Lower leg skin (tissue), 3 donors: ENCODE measurements at regions not wholly inside any gene's neighbourhood (a gene's known extent, or its start where the extent isn't known, plus 50 kb on each side); places are given as distances from the start of the nearest gene placed in this dataset.

ENCODE experiments used
- POLR2A ChIP-seq, 2 donors: fragments of 450-650 bp; IDR thresholded peaks; one replicate each; pipeline ENCODE4 v1.6.1; 2016 to 2017; ENCODE audit warnings: antibody characterized with exemption in 2 of 2, mild to moderate bottlenecking in 1 of 2, moderate library complexity in 1 of 2
- TF ChIP-seq, protein P1 (sequence below), 3 donors: fragments of 450-650 bp; IDR thresholded peaks; one replicate each; pipeline ENCODE4 v1.5.1; 2016; ENCODE audit warnings: antibody characterized with exemption in 3 of 3, mild to moderate bottlenecking in 3 of 3, moderate library complexity in 2 of 3

- TF ChIP-seq, protein P1, sequence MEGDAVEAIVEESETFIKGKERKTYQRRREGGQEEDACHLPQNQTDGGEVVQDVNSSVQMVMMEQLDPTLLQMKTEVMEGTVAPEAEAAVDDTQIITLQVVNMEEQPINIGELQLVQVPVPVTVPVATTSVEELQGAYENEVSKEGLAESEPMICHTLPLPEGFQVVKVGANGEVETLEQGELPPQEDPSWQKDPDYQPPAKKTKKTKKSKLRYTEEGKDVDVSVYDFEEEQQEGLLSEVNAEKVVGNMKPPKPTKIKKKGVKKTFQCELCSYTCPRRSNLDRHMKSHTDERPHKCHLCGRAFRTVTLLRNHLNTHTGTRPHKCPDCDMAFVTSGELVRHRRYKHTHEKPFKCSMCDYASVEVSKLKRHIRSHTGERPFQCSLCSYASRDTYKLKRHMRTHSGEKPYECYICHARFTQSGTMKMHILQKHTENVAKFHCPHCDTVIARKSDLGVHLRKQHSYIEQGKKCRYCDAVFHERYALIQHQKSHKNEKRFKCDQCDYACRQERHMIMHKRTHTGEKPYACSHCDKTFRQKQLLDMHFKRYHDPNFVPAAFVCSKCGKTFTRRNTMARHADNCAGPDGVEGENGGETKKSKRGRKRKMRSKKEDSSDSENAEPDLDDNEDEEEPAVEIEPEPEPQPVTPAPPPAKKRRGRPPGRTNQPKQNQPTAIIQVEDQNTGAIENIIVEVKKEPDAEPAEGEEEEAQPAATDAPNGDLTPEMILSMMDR (IDR thresholded peaks at IDR 0.05) = no peak
- no peak for TF ChIP-seq POLR2A (IDR thresholded peaks at IDR 0.05)
Measured at GRCh38 chr21:37994211-37994610, 78.0 kb upstream of the KCNJ6 start.
